Lung (tissue), 11 donors: ENCODE measurements at regions not wholly inside any gene's neighbourhood (a gene's known extent, or its start where the extent isn't known, plus 50 kb on each side); places are given as distances from the start of the nearest gene placed in this dataset.
"Not testable (repeated sequence)": the region's sequence is repeated elsewhere in the genome, so short reads cannot be mapped to it uniquely, and the experiment has no call there.

Source experiments
- ATAC-seq: fragments of 200-7000 bp; cut with Tn5 transposase; one replicate; pipeline ENCODE4 v1.9.1; 2020; ENCODE audit warnings: moderate number of reproducible peaks; ENCODE audit not compliant: insufficient read depth, low FRiP score
- DNase-seq, 3 donors: peaks; one replicate each; pipeline ENCODE4 v3.0.0-alpha.2; 2013 to 2017
- H3K27ac ChIP-seq, 2 donors: one replicate each; pipeline ENCODE4 v1.5.1; 2013; ENCODE audit warnings: mild to moderate bottlenecking in 2 of 2, moderate library complexity in 2 of 2, control low read depth in 1 of 2, inconsistent platforms in 1 of 2, low read depth in 1 of 2, low read length in 1 of 2
- H3K27me3 ChIP-seq, 3 donors: one replicate each; pipeline ENCODE4 v1.5.1; 2013; ENCODE audit warnings: low read length in 2 of 3; ENCODE audit not compliant: control insufficient read depth in 3 of 3, insufficient read depth in 3 of 3
- H3K36me3 ChIP-seq, 4 donors: one replicate each; pipeline ENCODE4 v1.5.1; 2013; ENCODE audit warnings: low read length in 4 of 4, mild to moderate bottlenecking in 1 of 4, moderate library complexity in 1 of 4; ENCODE audit not compliant: control insufficient read depth in 4 of 4, insufficient read depth in 4 of 4
- H3K4me1 ChIP-seq, 5 donors: one replicate each; pipeline ENCODE4 v1.5.1; 2013; ENCODE audit warnings: low read length in 5 of 5, mild to moderate bottlenecking in 2 of 5, moderate library complexity in 1 of 5; ENCODE audit not compliant: control insufficient read depth in 5 of 5, insufficient read depth in 5 of 5
- H3K4me3 ChIP-seq: one replicate; pipeline ENCODE4 v1.5.1; 2013; ENCODE audit warnings: mild to moderate bottlenecking, control low read depth, moderate library complexity
- H3K9ac ChIP-seq, 2 donors: one replicate each; pipeline ENCODE4 v1.5.1; 2013; ENCODE audit warnings: low read length in 2 of 2, control low read depth in 1 of 2; ENCODE audit not compliant: insufficient read depth in 1 of 2
- H3K9me3 ChIP-seq, 4 donors: one replicate each; pipeline ENCODE4 v1.5.1; 2013; ENCODE audit warnings: low read length in 3 of 4, mild to moderate bottlenecking in 1 of 4, moderate library complexity in 1 of 4; ENCODE audit not compliant: control insufficient read depth in 4 of 4, insufficient read depth in 3 of 4
- CTCF ChIP-seq: IDR thresholded peaks from 2 replicates; pipeline ENCODE4 v1.5.1; 2012; ENCODE audit warnings: mild to moderate bottlenecking; ENCODE audit errors: control extremely low read depth, extremely low read depth
- WGBS, 2 donors: extraction: QIAGEN DNeasy Blood & Tissue Kit; methylation state at CpG; one replicate each; pipeline ENCODE4 v1.1.7; 2013; 5-methylcytosine and 5-hydroxymethylcytosine counted together
- donor health status: control.
- donor health status: control.
- donor health status: Bipolar disorder and iron deficiency.
- donor health status: healthy.
- donor health status: DM: yes; HTN: yes; CAD: no.

- Histone ChIP-seq H3K4me1 (no peaks in the 10 kb centered on the region), H3K4me3 (no peak overlapping the region), H3K27ac (no peak overlapping the region), H3K36me3 (no peaks in the 10 kb centered on the region), H3K27me3 (no peaks in the 10 kb centered on the region), H3K9ac (no peak overlapping the region), H3K9me3 (peaks cover 0 to 2% (median 0%) of the 10 kb centered on the region in 4 donors)
- TF ChIP-seq CTCF = no peak
- DNase-seq = no peak
- 59 to 79% methylated on average over 4 of the region's 4 CpGs for WGBS, 2 donors
- ATAC-seq = no peak
Observed at GRCh38 chr7:65459438-65459837, 85.8 kb downstream of the ZNF92 start.

GRCh38 chr7:65462148-65462716 is 88.6 kb downstream of the ZNF92 start:
- no peaks in the 10 kb centered on the region for H3K4me1 ChIP-seq
- no peak for DNase-seq
- H3K27me3 ChIP-seq = no peaks in the 10 kb centered on the region
- H3K4me3 ChIP-seq = no peak overlapping the region
- no peak overlapping the region for H3K9ac ChIP-seq
- no peak for TF ChIP-seq CTCF
- WGBS, 2 donors = 70 to 79% methylated on average over 3 of the region's 3 CpGs
- no peaks in the 10 kb centered on the region for H3K36me3 ChIP-seq
- peaks cover 0 to 2% (median 0%) of the 10 kb centered on the region in 4 donors for H3K9me3 ChIP-seq
- ATAC-seq = no peak
- H3K27ac ChIP-seq = no peak overlapping the region

- no peak overlapping the region for H3K9ac ChIP-seq
- H3K27me3 ChIP-seq = no peaks in the 10 kb centered on the region
- H3K36me3 ChIP-seq = no peaks in the 10 kb centered on the region
- no peaks in the 10 kb centered on the region for H3K4me1 ChIP-seq
- DNase-seq (no peak), ATAC-seq (no peak)
- peaks cover 0 to 2% (median 0%) of the 10 kb centered on the region in 4 donors for H3K9me3 ChIP-seq
- 85 to 87% methylated on average over 3 of the region's 3 CpGs for WGBS, 2 donors
- H3K4me3 ChIP-seq = no peak overlapping the region
- TF ChIP-seq CTCF = no peak
- no peak overlapping the region for H3K27ac ChIP-seq
Observed at GRCh38 chr7:65463184-65463583, 89.5 kb downstream of the ZNF92 start.

- H3K9me3 ChIP-seq, ATAC-seq, DNase-seq, H3K4me3 ChIP-seq, H3K27me3 ChIP-seq, H3K36me3 ChIP-seq, H3K4me1 ChIP-seq, H3K27ac ChIP-seq, H3K9ac ChIP-seq: not testable (repeated sequence)
- WGBS, 2 donors = 89 to 91% methylated on average over 14 of the region's 14 CpGs
Observed at GRCh38 chr7:65469919-65470558, 96.4 kb downstream of the ZNF92 start.
